ENCODE measurements at regions not wholly inside any gene's neighbourhood (a gene's known extent, or its start where the extent isn't known, plus 50 kb on each side); places are given as distances from the start of the nearest gene placed in this dataset.

- Mint-ChIP-seq H3K9me3 (ENCODE audit: low read depth) (no peaks in the 10 kb centered on the region), H3K36me3 (ENCODE audit: insufficient read depth) (no peaks in the 10 kb centered on the region), H3K4me1 (ENCODE audit: low read depth) (no peaks in the 10 kb centered on the region), H3K27me3 (peaks cover 8% of the 10 kb centered on the region), H3K27ac (no peak overlapping the region), H3K4me3 (ENCODE audit: low read depth) (no peak overlapping the region)
- DNase-seq (ENCODE audit: low spot score, unreplicated experiment), result no peak
- TF ChIP-seq CTCF (IDR thresholded peaks at IDR 0.05; ENCODE audit: unreplicated experiment), result no peak
These were observed 53.5 kb upstream of the ACSL1 start for GRCh38 chr4:184879271-184879670.

GRCh38 chr4:184882276-184882675, 56.5 kb upstream of the ACSL1 start:
- H3K36me3 Mint-ChIP-seq (ENCODE audit: insufficient read depth), result no peaks in the 10 kb centered on the region

GRCh38 chr4:184883024-184883423, 57.3 kb upstream of the ACSL1 start:
- Mint-ChIP-seq H3K4me3 (ENCODE audit: low read depth) (no peak overlapping the region), H3K27ac (no peak overlapping the region), H3K27me3 (peaks cover 5% of the 10 kb centered on the region), H3K9me3 (ENCODE audit: low read depth) (no peaks in the 10 kb centered on the region), H3K36me3 (ENCODE audit: insufficient read depth) (no peaks in the 10 kb centered on the region), H3K4me1 (ENCODE audit: low read depth) (peaks cover 3% of the 10 kb centered on the region)
- no peak for DNase-seq (ENCODE audit: low spot score, unreplicated experiment)
- TF ChIP-seq CTCF (IDR thresholded peaks at IDR 0.05; ENCODE audit: unreplicated experiment), result no peak

More at GRCh38 chr4:184882276-184882675, 56.5 kb upstream of the ACSL1 start:
- no peak for TF ChIP-seq CTCF (IDR thresholded peaks at IDR 0.05; ENCODE audit: unreplicated experiment)
- Mint-ChIP-seq H3K4me3 (ENCODE audit: low read depth) (no peak overlapping the region), H3K27me3 (peaks cover 5% of the 10 kb centered on the region), H3K27ac (no peak overlapping the region), H3K9me3 (ENCODE audit: low read depth) (no peaks in the 10 kb centered on the region), H3K4me1 (ENCODE audit: low read depth) (peaks cover 3% of the 10 kb centered on the region)
- DNase-seq (ENCODE audit: low spot score, unreplicated experiment), result no peak

- H3K4me1 Mint-ChIP-seq (ENCODE audit: low read depth), result peaks cover 3% of the 10 kb centered on the region
- H3K36me3 Mint-ChIP-seq (ENCODE audit: insufficient read depth), result no peaks in the 10 kb centered on the region
- DNase-seq (ENCODE audit: low spot score, unreplicated experiment), result no peak
- no peak overlapping the region for H3K27ac Mint-ChIP-seq
- no peaks in the 10 kb centered on the region for H3K9me3 Mint-ChIP-seq (ENCODE audit: low read depth)
- no peak overlapping the region for H3K4me3 Mint-ChIP-seq (ENCODE audit: low read depth)
- peaks cover 5% of the 10 kb centered on the region for H3K27me3 Mint-ChIP-seq
- no peak for TF ChIP-seq CTCF (IDR thresholded peaks at IDR 0.05; ENCODE audit: unreplicated experiment)
These were observed 59.1 kb upstream of the ACSL1 start for GRCh38 chr4:184884883-184885282.

- Mint-ChIP-seq H3K27ac (no peak overlapping the region), H3K27me3 (peaks cover 3% of the 10 kb centered on the region), H3K4me3 (ENCODE audit: low read depth) (no peak overlapping the region), H3K4me1 (ENCODE audit: low read depth) (peaks cover 3% of the 10 kb centered on the region), H3K9me3 (ENCODE audit: low read depth) (no peaks in the 10 kb centered on the region), H3K36me3 (ENCODE audit: insufficient read depth) (no peaks in the 10 kb centered on the region)
- no peak for DNase-seq (ENCODE audit: low spot score, unreplicated experiment)
- TF ChIP-seq CTCF (IDR thresholded peaks at IDR 0.05; ENCODE audit: unreplicated experiment), result no peak
These were observed 59.8 kb upstream of the ACSL1 start for GRCh38 chr4:184885602-184886001.
